ENCODE measurements at regions not wholly inside any gene's neighbourhood (a gene's known extent, or its start where the extent isn't known, plus 50 kb on each side); places are given as distances from the start of the nearest gene placed in this dataset.

DNA sequence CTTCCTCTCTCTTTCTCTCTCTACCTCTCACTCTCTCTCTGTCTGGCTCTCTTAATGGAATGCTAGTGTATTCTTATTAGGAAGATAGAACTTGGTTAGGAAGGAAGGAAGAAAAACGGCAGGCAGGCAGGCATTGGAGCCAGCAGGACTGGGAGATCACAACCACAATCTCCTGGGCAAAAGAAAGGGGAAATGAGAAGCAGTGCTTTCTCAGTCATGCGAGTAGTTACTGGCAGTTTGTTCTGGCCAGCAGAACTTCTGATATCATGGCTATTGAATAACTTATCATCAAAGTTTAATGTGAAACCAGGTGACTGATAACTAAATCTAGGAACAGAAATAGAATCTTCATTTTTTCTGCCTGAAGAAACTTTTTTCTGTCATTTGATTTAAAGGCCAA lies 60.9 kb upstream of the PAGE1 start:
- Mint-ChIP-seq H3K36me3 (no peaks in the 10 kb centered on the region), H3K9me3 (peaks cover 4% of the 10 kb centered on the region), H3K4me3 (no peak overlapping the region), H3K4me1 (peaks cover 12% of the 10 kb centered on the region), H3K27ac (no peak overlapping the region), H3K27me3 (ENCODE audit: low read depth) (no peaks in the 10 kb centered on the region)
- no peak for DNase-seq (ENCODE audit: low spot score in 2 of 2, unreplicated experiment in 2 of 2)
- TF ChIP-seq CTCF (IDR thresholded peaks at IDR 0.05; ENCODE audit: unreplicated experiment): no peak

DNA sequence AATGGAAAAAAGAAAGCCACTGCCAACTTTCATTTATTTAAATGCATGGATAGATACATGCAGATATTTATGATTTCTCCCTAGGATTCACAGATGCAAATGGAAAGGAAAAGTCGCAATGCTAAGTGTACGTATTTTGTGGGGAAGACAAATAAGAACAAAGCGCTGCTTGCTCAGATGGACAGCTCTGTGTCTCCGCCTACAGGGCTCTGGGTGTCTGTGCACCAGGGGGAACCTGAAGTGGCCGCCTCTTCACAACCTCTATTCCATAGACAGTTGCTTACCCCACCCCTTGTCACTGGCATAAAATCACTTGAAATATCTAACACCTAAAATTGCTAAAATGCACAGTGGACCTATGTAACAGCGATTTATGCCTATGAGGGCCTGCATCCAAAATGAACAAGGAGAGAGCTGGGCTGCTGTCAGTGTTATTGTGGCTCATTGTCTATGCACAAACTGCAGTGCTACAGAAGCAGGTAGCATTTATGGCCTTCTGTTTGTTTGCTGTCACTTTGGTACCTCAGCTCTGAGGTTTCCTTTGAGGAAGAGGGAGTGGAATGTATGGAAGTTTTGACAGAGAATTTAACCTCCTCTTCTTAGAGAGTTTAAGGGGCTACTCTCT lies 58.6 kb upstream of the PAGE1 start:
- Mint-ChIP-seq H3K9me3 (peaks cover 3% of the 10 kb centered on the region), H3K4me1 (peaks cover 10% of the 10 kb centered on the region), H3K27ac (no peak overlapping the region), H3K27me3 (ENCODE audit: low read depth) (no peaks in the 10 kb centered on the region), H3K4me3 (no peak overlapping the region), H3K36me3 (no peaks in the 10 kb centered on the region)
- peak; percentile 51 for TF ChIP-seq CTCF (IDR thresholded peaks at IDR 0.05; ENCODE audit: unreplicated experiment)
- peak; percentile 24 to 43 for DNase-seq (ENCODE audit: low spot score in 2 of 2, unreplicated experiment in 2 of 2)

- no peak for TF ChIP-seq CTCF (IDR thresholded peaks at IDR 0.05; ENCODE audit: unreplicated experiment)
- Mint-ChIP-seq H3K4me3 (no peak overlapping the region), H3K27me3 (ENCODE audit: low read depth) (no peaks in the 10 kb centered on the region), H3K4me1 (peaks cover 10% of the 10 kb centered on the region), H3K9me3 (no peaks in the 10 kb centered on the region), H3K36me3 (no peaks in the 10 kb centered on the region), H3K27ac (no peak overlapping the region)
- DNase-seq (ENCODE audit: low spot score in 2 of 2, unreplicated experiment in 2 of 2): no peak
These were observed 57.9 kb upstream of the PAGE1 start for GRCh38 chrX:49753691-49754090.

- no peak overlapping the region for H3K4me3 Mint-ChIP-seq
- H3K27me3 Mint-ChIP-seq (ENCODE audit: low read depth): peaks cover 3% of the 10 kb centered on the region
- no peak for DNase-seq (ENCODE audit: low spot score in 2 of 2, unreplicated experiment in 2 of 2)
- TF ChIP-seq CTCF (IDR thresholded peaks at IDR 0.05; ENCODE audit: unreplicated experiment): no peak
- H3K4me1 Mint-ChIP-seq: peaks cover 13% of the 10 kb centered on the region
- H3K36me3 Mint-ChIP-seq: no peaks in the 10 kb centered on the region
- no peak overlapping the region for H3K27ac Mint-ChIP-seq
- H3K9me3 Mint-ChIP-seq: peaks cover 21% of the 10 kb centered on the region
These were observed 52.6 kb upstream of the PAGE1 start for GRCh38 chrX:49748211-49748956.

- H3K4me3 Mint-ChIP-seq: no peak overlapping the region
- no peak for TF ChIP-seq CTCF (IDR thresholded peaks at IDR 0.05; ENCODE audit: unreplicated experiment)
- H3K27me3 Mint-ChIP-seq (ENCODE audit: low read depth): peaks cover 3% of the 10 kb centered on the region
- peaks cover 13% of the 10 kb centered on the region for H3K4me1 Mint-ChIP-seq
- no peak for DNase-seq (ENCODE audit: low spot score in 2 of 2, unreplicated experiment in 2 of 2)
- no peaks in the 10 kb centered on the region for H3K36me3 Mint-ChIP-seq
- peaks cover 21% of the 10 kb centered on the region for H3K9me3 Mint-ChIP-seq
- no peak overlapping the region for H3K27ac Mint-ChIP-seq
These were observed 50.5 kb upstream of the PAGE1 start for GRCh38 chrX:49746306-49746705.
